ENCODE measurements at regions not wholly inside any gene's neighbourhood (a gene's known extent, or its start where the extent isn't known, plus 50 kb on each side); places are given as distances from the start of the nearest gene placed in this dataset.

DNA sequence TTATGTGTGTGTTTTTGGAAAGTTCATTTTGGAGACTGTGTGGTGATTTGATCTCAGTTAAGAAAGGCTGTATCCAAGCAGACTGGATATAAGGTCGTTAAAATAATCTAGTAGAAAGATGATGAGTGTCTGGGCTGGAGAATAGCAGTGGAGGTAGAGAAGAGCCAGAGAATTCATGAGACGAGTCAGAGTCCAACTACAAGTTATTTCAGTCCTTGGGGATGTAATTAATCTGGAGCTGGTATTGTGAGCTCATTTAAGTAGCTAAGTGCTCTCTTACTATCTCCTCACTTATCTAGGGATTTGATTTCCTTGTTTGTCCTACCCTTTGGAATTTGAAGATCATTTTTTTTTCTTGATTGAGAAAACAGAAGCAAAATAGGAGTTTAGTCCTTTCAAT, 1219.0 kb upstream of the ADGRL4 start:
- Mint-ChIP-seq H3K27ac (no peak overlapping the region), H3K9me3 (peaks cover 5% of the 10 kb centered on the region), H3K36me3 (ENCODE audit: low read depth) (no peaks in the 10 kb centered on the region), H3K27me3 (no peaks in the 10 kb centered on the region), H3K4me3 (no peak overlapping the region), H3K4me1 (ENCODE audit: low read depth) (no peaks in the 10 kb centered on the region)
- no peak overlapping the region for H3K27ac ChIP-seq (ENCODE audit: low read depth in 1 of 2, low read length in 2 of 2)
- H3K27me3 ChIP-seq (ENCODE audit: control insufficient read depth in 1 of 2, insufficient read depth in 2 of 2, low read length in 2 of 2): no peaks in the 10 kb centered on the region
- no peak for DNase-seq
- TF ChIP-seq, protein P1, sequence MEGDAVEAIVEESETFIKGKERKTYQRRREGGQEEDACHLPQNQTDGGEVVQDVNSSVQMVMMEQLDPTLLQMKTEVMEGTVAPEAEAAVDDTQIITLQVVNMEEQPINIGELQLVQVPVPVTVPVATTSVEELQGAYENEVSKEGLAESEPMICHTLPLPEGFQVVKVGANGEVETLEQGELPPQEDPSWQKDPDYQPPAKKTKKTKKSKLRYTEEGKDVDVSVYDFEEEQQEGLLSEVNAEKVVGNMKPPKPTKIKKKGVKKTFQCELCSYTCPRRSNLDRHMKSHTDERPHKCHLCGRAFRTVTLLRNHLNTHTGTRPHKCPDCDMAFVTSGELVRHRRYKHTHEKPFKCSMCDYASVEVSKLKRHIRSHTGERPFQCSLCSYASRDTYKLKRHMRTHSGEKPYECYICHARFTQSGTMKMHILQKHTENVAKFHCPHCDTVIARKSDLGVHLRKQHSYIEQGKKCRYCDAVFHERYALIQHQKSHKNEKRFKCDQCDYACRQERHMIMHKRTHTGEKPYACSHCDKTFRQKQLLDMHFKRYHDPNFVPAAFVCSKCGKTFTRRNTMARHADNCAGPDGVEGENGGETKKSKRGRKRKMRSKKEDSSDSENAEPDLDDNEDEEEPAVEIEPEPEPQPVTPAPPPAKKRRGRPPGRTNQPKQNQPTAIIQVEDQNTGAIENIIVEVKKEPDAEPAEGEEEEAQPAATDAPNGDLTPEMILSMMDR (IDR thresholded peaks at IDR 0.05): no peak
- no peak overlapping the region for H3K4me3 ChIP-seq (ENCODE audit: low read length)
- intact Hi-C loops (cut with DNase I, micrococcal nuclease): no loop called here
- no peaks in the 10 kb centered on the region for H3K4me1 ChIP-seq (ENCODE audit: insufficient read depth, low read length)
- CTCF ChIA-PET: no interaction called here
- ATAC-seq (ENCODE audit: poor library complexity): no peak
- no peaks in the 10 kb centered on the region for H3K36me3 ChIP-seq (ENCODE audit: insufficient read depth, low read length)
- H3K9me3 ChIP-seq (ENCODE audit: control insufficient read depth in 1 of 2, insufficient read depth in 1 of 2, low read length in 2 of 2): peaks cover 0 to 4% of the 10 kb centered on the region in 2 experiments
- POLR2A ChIA-PET: no interaction called here

DNA sequence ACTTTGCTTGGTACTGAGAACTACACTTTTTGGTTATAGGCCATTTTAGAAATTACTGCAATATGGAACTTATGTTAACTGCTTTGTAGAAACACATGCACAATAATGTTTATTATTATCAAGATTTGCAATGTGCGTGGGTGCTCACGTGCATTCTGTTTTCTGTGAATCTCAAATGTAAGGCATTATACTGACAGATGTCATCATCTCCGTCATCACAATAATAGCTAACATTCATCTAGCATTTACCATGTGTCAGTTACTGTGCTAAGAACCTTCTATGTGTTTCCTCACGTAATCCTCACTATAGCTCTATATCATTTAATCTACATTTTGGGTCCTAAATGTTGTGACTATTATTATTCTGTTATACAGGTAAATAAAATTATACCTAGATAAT, 1214.8 kb upstream of the ADGRL4 start:
- Histone ChIP-seq H3K4me3 (ENCODE audit: low read length) (no peak overlapping the region), H3K27me3 (ENCODE audit: control insufficient read depth in 1 of 2, insufficient read depth in 2 of 2, low read length in 2 of 2) (no peaks in the 10 kb centered on the region), H3K9me3 (ENCODE audit: control insufficient read depth in 1 of 2, insufficient read depth in 1 of 2, low read length in 2 of 2) (peaks cover 0 to 3% of the 10 kb centered on the region in 2 experiments), H3K4me1 (ENCODE audit: insufficient read depth, low read length) (no peaks in the 10 kb centered on the region), H3K36me3 (ENCODE audit: insufficient read depth, low read length) (no peaks in the 10 kb centered on the region), H3K27ac (ENCODE audit: low read depth in 1 of 2, low read length in 2 of 2) (no peak overlapping the region)
- ChIA-PET POLR2A (no interaction called here), CTCF (no interaction called here)
- H3K4me3 Mint-ChIP-seq: no peak overlapping the region
- DNase-seq: no peak
- H3K9me3 Mint-ChIP-seq: peaks cover 5% of the 10 kb centered on the region
- intact Hi-C loops (cut with DNase I, micrococcal nuclease): no loop called here
- H3K4me1 Mint-ChIP-seq (ENCODE audit: low read depth): no peaks in the 10 kb centered on the region
- TF ChIP-seq, protein P1 (IDR thresholded peaks at IDR 0.05): no peak
- H3K36me3 Mint-ChIP-seq (ENCODE audit: low read depth): no peaks in the 10 kb centered on the region
- ATAC-seq (ENCODE audit: poor library complexity): no peak
- no peak overlapping the region for H3K27ac Mint-ChIP-seq
- H3K27me3 Mint-ChIP-seq: no peaks in the 10 kb centered on the region

DNA sequence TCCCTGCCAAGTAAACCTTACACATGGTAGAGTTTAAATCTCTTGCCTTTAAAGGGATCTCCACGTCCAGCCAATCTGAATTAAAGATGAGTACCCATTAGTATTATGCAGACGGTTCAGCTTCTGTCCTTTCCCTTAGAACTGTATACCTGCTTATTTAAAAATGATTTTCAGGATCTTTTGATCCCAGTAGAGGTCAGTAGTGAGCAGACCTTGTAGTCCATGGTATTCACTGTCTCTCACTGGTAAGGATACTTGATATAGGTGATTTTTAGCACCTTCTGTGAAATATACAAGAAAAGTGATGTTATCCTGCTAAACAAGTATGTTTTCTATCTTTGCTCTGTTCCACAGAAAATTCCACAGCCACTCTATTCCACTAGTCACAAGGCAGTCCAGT, 1211.6 kb upstream of the ADGRL4 start:
- TF ChIP-seq, protein P1 (IDR thresholded peaks at IDR 0.05): no peak
- H3K4me3 ChIP-seq (ENCODE audit: low read length): no peak overlapping the region
- Mint-ChIP-seq H3K36me3 (ENCODE audit: low read depth) (no peaks in the 10 kb centered on the region), H3K9me3 (peaks cover 3% of the 10 kb centered on the region), H3K4me3 (no peak overlapping the region), H3K27ac (no peak overlapping the region), H3K27me3 (no peaks in the 10 kb centered on the region), H3K4me1 (ENCODE audit: low read depth) (no peaks in the 10 kb centered on the region)
- H3K27ac ChIP-seq (ENCODE audit: low read depth in 1 of 2, low read length in 2 of 2): no peak overlapping the region
- DNase-seq (no peak), ATAC-seq (ENCODE audit: poor library complexity) (no peak)
- no peaks in the 10 kb centered on the region for H3K27me3 ChIP-seq (ENCODE audit: control insufficient read depth in 1 of 2, insufficient read depth in 2 of 2, low read length in 2 of 2)
- ChIA-PET POLR2A (no interaction called here), CTCF (no interaction called here)
- intact Hi-C loops (cut with DNase I, micrococcal nuclease): no loop called here
- no peaks in the 10 kb centered on the region for H3K4me1 ChIP-seq (ENCODE audit: insufficient read depth, low read length)
- H3K9me3 ChIP-seq (ENCODE audit: control insufficient read depth in 1 of 2, insufficient read depth in 1 of 2, low read length in 2 of 2): peaks cover 0 to 3% of the 10 kb centered on the region in 2 experiments
- H3K36me3 ChIP-seq (ENCODE audit: insufficient read depth, low read length): no peaks in the 10 kb centered on the region
